GM21528 (cell line): ENCODE measurements at regions not wholly inside any gene's neighbourhood (a gene's known extent, or its start where the extent isn't known, plus 50 kb on each side); places are given as distances from the start of the nearest gene placed in this dataset.
"Not testable (repeated sequence)": the region's sequence is repeated elsewhere in the genome, so short reads cannot be mapped to it uniquely, and the experiment has no call there.

ENCODE experiments used
- ATAC-seq: cut with Tn5 transposase; IDR thresholded peaks from one replicate; pipeline ENCODE4 v1.9.1; 2021; ENCODE audit warnings: mild to moderate bottlenecking, moderate library complexity; ENCODE audit not compliant: unreplicated experiment, low FRiP score

DNA sequence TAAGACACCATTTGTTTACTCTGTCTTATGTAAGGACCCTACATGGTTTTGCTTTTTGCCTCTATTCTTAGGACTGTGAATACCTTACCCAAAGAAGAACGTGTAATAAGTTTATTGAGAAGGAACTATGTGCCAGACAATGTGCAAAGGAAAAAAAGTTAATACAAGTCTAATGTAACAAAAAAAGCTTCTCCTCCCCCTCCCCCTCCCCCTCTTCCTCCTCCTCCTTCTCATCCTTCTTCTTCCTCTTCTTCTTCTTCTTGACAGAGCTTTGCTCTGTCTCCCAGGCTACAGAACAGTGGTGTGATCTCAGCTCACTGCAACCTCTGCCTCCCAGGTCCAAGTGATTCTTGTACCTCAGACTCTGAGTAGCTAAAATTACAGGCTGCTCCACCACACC, 50.9 kb upstream of the MITF start:
- ATAC-seq, result no peak

DNA sequence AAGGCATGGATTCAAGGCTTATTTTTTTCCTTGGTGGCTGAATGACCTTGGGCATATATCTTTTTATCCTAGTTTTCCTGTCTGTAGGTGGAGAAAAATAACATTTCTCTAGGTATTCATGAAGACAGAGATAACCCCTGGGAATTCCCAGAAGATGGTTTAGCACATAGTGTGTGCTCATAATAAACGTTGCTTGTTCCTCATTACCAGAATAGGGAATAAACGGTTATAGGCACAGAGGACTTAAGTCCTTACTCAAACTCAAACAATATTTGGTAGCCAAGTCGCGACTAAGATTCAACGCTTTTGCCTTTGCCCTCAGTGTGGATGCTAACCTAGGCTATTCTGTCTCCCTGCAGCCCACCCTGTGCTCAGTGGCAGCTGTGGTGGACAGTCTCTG, 51.6 kb upstream of the MITF start:
- ATAC-seq, result no peak

DNA sequence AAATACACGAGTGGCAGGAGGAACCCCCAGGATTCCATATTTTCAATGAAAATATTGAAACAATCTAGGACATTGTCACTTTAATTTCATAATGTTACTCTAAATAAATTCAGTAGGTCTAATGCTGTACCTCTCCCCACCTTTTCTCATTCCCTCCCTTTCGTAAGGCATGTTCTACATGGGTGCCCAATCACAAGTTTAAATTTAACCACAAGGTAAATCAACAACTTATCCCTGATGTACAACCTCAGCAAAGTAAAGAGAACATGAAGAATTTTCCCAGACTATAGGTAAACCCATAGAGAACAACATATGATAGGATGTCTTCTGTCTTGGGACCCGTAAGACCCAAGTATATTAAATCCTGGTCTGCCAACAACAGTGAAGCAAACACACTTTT, 53.2 kb upstream of the MITF start:
- ATAC-seq, result no peak

DNA sequence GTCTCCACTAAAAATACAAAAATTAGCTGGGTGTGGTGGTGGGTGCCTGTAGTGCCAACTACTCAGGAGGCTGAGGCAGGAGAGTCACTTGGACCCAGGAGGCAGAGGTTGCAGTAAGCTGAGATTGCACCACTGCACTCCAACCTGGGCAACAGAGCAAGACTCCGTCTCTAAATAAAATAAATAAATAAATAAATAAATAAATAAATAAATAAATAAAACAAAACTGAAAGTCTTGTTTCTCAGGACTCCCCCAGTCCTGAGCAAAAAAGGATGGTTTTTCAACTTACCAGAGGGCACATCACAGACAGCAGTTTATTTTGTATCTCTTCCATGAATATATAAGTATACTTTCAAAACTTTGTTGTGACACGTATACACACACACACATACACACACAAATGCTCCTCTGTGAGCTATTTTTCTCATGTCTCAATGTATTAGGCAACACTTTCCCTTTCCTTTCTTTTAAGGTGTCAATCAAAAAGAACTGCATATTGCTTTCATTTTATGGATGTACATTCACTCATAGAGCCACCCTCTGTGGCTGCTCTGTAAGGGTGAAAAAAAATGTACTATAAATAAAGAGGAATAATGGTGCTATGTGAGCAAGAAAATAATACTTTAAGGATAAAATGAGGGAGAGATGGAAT, 54.8 kb upstream of the MITF start:
- ATAC-seq, result no peak

GRCh38 chr3:69683082-69683806, 56.0 kb upstream of the MITF start:
- no peak for ATAC-seq

DNA sequence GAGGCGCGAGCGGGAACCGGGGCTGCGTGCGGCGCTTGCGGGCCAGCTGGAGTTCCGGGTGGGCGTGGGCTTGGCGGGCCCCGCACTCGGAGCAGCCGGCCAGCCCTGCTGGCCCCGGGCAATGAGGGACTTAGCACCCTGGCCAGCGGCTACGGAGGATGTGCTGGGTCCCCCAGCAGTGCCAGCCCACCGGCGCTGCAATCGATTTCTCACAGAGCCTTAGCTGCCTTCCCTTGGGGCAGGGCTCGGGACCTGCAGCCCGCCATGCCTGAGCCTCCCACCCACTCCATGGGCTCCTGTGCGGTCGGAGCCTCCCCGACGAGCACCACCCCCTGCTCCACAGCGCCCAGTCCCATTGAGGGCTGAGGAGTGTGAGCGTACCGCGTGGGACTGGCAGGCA, 61.8 kb upstream of the MITF start:
- ATAC-seq, result not testable (repeated sequence)

GRCh38 chr3:69675786-69676530, 63.3 kb upstream of the MITF start:
- no peak for ATAC-seq

DNA sequence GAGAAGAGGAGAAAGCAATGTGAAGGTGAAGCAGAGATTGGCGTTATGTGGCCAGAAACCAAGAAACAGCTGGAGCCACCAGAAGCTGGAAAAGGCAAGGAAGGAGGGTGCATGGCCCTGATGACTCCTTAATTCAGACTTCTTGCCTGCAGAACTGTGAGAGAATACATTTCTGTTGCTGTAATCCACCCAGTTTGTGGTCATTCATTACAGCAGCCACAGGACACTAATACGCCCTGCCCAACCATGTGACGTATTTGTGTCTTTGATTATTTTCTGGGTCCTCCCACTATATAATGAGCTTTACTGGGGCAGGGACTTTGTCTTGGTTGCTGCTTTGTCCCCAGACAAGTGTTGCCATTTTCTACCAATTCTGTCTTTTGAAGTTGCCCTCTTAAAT, 64.5 kb upstream of the MITF start:
- ATAC-seq, result no peak

- ATAC-seq, result no peak
These were observed 67.9 kb upstream of the MITF start for GRCh38 chr3:69671082-69671952.

DNA sequence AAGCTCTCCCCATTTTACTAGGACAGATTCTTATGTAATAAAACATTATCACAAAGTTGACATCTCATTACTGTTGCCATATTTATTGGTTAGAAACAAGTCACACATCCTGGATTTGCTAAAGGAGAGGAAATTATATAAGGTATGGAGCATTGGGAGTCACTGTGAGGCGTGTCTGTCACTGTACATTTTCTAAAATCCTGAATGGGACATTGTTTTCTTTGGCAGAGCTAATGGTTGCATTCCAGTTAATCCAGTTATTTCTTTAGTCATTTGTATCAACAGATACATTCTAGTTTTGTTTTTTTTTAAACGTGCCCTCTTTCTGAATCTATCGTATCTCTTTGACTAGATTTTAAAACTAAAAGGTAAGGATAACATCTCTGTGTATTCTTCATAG, 70.2 kb upstream of the MITF start:
- no peak for ATAC-seq

DNA sequence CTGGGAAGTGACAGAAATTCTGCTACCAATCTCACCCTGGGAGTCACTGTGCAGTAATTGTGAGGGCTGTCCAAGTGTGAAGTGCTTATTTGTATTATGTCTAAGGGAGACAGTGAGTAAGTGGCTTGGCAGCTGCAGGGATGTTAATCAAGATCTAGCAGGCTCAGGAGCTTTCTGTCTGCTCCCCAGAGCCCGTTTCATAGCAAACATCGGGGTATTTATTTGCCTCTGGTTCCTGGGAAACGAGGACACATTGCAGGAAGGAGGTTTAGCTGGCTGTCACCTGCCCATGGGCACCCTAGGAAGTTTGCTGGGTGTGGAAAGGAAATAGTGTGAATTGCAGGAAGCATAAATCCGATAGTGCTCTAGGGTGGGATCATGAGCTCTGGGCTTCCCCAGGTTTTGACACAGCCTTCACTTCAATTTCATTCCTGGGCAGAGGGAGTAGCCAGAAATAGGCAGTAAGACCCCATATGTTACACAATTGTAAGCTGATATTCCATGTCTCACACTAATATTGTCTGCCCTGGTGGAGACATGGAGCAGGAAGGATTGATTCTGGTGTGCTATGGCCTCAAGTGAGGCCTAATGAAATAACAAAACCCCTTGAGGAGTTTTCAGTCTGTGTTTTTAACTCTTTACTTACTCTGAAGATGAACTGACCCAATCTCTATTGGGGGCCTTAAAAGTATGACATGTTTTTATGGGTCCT, 74.1 kb upstream of the MITF start:
- no peak for ATAC-seq

GRCh38 chr3:69660631-69661030, 78.6 kb upstream of the MITF start:
- no peak for ATAC-seq

GRCh38 chr3:69659180-69659910, 79.9 kb upstream of the MITF start:
- ATAC-seq, result no peak

- no peak for ATAC-seq
These were observed 80.6 kb upstream of the MITF start for GRCh38 chr3:69658514-69659140.

DNA sequence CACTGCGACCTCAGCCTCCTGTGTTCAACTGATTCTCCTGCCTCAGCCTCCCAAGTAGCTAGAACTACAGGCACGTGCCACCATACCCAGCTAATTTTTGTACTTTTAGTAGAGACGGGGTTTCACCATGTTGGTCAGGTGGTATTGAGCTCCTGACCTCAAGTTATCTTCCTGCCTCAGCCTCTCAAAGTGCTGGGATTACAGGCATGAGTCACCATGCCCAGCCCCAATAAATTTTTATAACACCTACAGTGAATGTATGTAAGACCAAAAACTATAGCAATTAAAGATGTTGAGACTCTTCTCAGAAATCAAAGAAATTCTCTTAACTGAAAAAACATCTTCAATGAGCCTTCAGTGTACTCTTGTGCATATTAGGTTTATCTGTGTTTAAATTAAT, 82.2 kb upstream of the MITF start:
- ATAC-seq, result not testable (repeated sequence)

DNA sequence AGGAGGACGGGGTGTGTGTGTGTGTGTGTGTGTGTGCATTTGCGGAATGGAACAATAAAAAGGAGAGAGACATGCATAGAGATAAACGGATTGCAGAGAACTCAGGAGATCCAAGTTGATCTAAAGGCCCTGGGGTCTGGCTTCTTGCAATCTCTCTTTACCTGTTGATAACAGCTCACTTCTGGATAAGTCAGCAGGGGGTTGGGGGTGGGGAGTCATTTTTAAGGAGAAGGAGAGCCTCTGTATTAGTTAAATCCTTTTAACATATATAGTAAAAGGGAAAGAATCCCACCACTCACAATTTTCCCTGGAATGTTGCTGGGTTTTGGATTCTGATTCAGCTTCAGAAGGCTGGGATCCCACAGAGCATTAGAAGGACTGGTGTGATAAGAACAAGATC, 87.5 kb upstream of the MITF start:
- ATAC-seq, result no peak

DNA sequence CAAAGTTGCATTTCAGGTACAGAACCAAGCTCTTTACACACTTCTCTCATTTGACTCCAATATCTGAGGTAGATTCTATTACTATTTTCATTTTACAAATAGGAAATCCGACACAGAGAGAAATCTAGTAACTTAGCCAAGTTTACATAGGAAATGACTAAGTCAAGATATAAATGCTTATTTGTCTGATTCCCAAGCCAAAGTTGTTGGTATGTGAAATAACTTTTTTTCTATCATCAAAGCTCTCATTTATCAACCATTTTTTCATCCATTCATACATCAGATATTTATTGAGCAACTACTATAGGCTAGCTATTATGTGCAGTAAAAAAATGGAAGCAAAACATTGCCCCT, 89.2 kb upstream of the MITF start:
- no peak for ATAC-seq

DNA sequence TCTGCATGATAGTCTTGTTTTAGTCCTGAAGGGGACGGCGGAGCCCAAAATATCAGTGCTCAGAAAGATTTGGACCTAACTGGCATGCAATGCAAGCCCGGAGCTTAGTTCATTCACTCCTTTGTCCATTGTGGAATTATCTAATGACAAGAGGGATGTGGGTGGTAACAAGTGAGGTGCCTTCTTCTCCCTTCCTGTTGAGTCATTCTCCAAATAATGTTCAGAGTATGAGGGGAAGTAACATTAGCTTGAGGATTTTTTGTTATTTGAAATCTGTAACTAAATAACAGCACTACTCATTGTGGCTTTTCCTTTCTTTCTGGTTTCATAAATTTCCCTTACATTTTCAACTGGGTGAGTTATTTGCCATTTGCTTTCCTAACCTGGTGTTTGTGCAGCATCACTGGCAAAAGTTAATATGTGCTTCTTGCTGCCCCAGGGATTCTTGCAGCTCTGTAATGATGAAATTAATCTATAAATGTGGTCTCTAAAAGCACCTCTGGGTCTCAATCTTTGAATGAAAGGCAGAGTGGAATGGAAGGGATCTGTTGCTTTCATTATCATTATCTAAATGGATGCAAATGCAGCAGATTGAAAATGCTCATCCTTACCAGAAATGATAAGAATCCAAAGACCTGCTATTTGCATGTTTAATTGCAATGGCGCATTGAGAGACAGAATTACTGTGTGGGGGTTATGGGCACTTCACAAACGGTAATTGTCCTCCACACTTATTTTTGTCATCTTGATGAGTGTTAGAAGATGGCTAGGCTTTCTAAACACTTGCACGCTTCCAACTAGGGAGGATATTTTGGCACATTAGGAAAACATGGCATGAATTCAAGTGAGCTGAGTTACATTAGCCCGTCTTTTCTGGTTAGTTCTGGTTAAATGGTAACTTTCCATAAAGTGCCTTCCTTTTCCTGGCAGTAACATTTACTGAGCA, 89.9 kb upstream of the MITF start:
- no peak for ATAC-seq
